ENCODE measurements at regions not wholly inside any gene's neighbourhood (a gene's known extent, or its start where the extent isn't known, plus 50 kb on each side); places are given as distances from the start of the nearest gene placed in this dataset.

GRCh38 chr6:143579703-143580102 lies 68.2 kb upstream of the FUCA2 start:
- Histone ChIP-seq H3K27ac (replicated peaks) (no peak overlapping the region), H3K4me3 (replicated peaks; ENCODE audit: insufficient read depth, low read length) (no peak overlapping the region), H3K27me3 (ENCODE audit: insufficient read depth, poor library complexity, severe bottlenecking) (no peaks in the 10 kb centered on the region)
- TF ChIP-seq GABPA (IDR thresholded peaks at IDR 0.05; ENCODE audit: low read depth) (no peak), POLR2AphosphoS5 (IDR thresholded peaks at IDR 0.05; ENCODE audit: low read depth) (no peak), SPI1 (IDR thresholded peaks at IDR 0.05; ENCODE audit: borderline replicate concordance, low read depth) (no peak)
- TF ChIP-seq, protein P1, sequence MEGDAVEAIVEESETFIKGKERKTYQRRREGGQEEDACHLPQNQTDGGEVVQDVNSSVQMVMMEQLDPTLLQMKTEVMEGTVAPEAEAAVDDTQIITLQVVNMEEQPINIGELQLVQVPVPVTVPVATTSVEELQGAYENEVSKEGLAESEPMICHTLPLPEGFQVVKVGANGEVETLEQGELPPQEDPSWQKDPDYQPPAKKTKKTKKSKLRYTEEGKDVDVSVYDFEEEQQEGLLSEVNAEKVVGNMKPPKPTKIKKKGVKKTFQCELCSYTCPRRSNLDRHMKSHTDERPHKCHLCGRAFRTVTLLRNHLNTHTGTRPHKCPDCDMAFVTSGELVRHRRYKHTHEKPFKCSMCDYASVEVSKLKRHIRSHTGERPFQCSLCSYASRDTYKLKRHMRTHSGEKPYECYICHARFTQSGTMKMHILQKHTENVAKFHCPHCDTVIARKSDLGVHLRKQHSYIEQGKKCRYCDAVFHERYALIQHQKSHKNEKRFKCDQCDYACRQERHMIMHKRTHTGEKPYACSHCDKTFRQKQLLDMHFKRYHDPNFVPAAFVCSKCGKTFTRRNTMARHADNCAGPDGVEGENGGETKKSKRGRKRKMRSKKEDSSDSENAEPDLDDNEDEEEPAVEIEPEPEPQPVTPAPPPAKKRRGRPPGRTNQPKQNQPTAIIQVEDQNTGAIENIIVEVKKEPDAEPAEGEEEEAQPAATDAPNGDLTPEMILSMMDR (IDR thresholded peaks at IDR 0.05; ENCODE audit: insufficient read depth, low read length): no peak
- TF ChIP-seq, protein P2, sequence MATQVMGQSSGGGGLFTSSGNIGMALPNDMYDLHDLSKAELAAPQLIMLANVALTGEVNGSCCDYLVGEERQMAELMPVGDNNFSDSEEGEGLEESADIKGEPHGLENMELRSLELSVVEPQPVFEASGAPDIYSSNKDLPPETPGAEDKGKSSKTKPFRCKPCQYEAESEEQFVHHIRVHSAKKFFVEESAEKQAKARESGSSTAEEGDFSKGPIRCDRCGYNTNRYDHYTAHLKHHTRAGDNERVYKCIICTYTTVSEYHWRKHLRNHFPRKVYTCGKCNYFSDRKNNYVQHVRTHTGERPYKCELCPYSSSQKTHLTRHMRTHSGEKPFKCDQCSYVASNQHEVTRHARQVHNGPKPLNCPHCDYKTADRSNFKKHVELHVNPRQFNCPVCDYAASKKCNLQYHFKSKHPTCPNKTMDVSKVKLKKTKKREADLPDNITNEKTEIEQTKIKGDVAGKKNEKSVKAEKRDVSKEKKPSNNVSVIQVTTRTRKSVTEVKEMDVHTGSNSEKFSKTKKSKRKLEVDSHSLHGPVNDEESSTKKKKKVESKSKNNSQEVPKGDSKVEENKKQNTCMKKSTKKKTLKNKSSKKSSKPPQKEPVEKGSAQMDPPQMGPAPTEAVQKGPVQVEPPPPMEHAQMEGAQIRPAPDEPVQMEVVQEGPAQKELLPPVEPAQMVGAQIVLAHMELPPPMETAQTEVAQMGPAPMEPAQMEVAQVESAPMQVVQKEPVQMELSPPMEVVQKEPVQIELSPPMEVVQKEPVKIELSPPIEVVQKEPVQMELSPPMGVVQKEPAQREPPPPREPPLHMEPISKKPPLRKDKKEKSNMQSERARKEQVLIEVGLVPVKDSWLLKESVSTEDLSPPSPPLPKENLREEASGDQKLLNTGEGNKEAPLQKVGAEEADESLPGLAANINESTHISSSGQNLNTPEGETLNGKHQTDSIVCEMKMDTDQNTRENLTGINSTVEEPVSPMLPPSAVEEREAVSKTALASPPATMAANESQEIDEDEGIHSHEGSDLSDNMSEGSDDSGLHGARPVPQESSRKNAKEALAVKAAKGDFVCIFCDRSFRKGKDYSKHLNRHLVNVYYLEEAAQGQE (IDR thresholded peaks at IDR 0.05; ENCODE audit: insufficient replicate concordance, low read depth): no peak
- DNase-seq (ENCODE audit: low read depth in 1 of 2, low spot score in 1 of 2): no peak

- Histone ChIP-seq H3K4me3 (replicated peaks; ENCODE audit: insufficient read depth, low read length) (no peak overlapping the region), H3K27ac (replicated peaks) (no peak overlapping the region), H3K27me3 (ENCODE audit: insufficient read depth, poor library complexity, severe bottlenecking) (no peaks in the 10 kb centered on the region)
- no peak for DNase-seq (ENCODE audit: low read depth in 1 of 2, low spot score in 1 of 2)
- peak; percentile 69; the same call in 1 of the 2 replicates for TF ChIP-seq SPI1 (IDR thresholded peaks at IDR 0.05; ENCODE audit: borderline replicate concordance, low read depth)
- TF ChIP-seq, protein P1 (IDR thresholded peaks at IDR 0.05; ENCODE audit: insufficient read depth, low read length): no peak
Observed at GRCh38 chr6:143578054-143578453, 66.5 kb upstream of the FUCA2 start.

- Histone ChIP-seq H3K4me3 (replicated peaks; ENCODE audit: insufficient read depth, low read length) (no peak overlapping the region), H3K27me3 (ENCODE audit: insufficient read depth, poor library complexity, severe bottlenecking) (no peaks in the 10 kb centered on the region), H3K27ac (replicated peaks) (no peak overlapping the region)
- no peak for DNase-seq (ENCODE audit: low read depth in 1 of 2, low spot score in 1 of 2)
- TF ChIP-seq, protein P1 (IDR thresholded peaks at IDR 0.05; ENCODE audit: insufficient read depth, low read length): no peak
- no peak for TF ChIP-seq SPI1 (IDR thresholded peaks at IDR 0.05; ENCODE audit: borderline replicate concordance, low read depth)
- TF ChIP-seq, protein P2 (IDR thresholded peaks at IDR 0.05; ENCODE audit: insufficient replicate concordance, low read depth): no peak
- TF ChIP-seq GABPA (IDR thresholded peaks at IDR 0.05; ENCODE audit: low read depth): no peak
- TF ChIP-seq POLR2AphosphoS5 (IDR thresholded peaks at IDR 0.05; ENCODE audit: low read depth): no peak
Observed at GRCh38 chr6:143575901-143576426, 64.4 kb upstream of the FUCA2 start.

- Histone ChIP-seq H3K27me3 (ENCODE audit: insufficient read depth, poor library complexity, severe bottlenecking) (no peaks in the 10 kb centered on the region), H3K27ac (replicated peaks) (no peak overlapping the region), H3K4me3 (replicated peaks; ENCODE audit: insufficient read depth, low read length) (no peak overlapping the region)
- peak; percentile 40 to 70 for DNase-seq (ENCODE audit: low read depth in 1 of 2, low spot score in 1 of 2)
- TF ChIP-seq, protein P2 (IDR thresholded peaks at IDR 0.05; ENCODE audit: insufficient replicate concordance, low read depth): no peak
- TF ChIP-seq, protein P1 (IDR thresholded peaks at IDR 0.05; ENCODE audit: insufficient read depth, low read length): peak; percentile 87
Observed at GRCh38 chr6:143575440-143575839, 63.9 kb upstream of the FUCA2 start.
